GM23338 (cell line): ENCODE measurements at regions not wholly inside any gene's neighbourhood (a gene's known extent, or its start where the extent isn't known, plus 50 kb on each side); places are given as distances from the start of the nearest gene placed in this dataset.

Source experiments
- EZH2phosphoT487 ChIP-seq: fragments of 200-600 bp; sonication (generic); IDR thresholded peaks from one replicate; pipeline ENCODE4 v1.8.1; 2018; ENCODE audit warnings: antibody characterized with exemption; ENCODE audit not compliant: unreplicated experiment
- NANOG ChIP-seq: IDR thresholded peaks from 2 replicates; pipeline ENCODE4 v1.6.1; 2016; ENCODE audit warnings: antibody characterized with exemption, borderline replicate concordance
- ZNF114 ChIP-seq: fragments of 250-450 bp; sonication (Bioruptor Pico); IDR thresholded peaks from 2 replicates; pipeline ENCODE4 v1.5.0; 2020; ENCODE audit warnings: mild to moderate bottlenecking, moderate library complexity
- ZNF331 ChIP-seq: fragments of 250-450 bp; sonication (Bioruptor Pico); IDR thresholded peaks from 2 replicates; pipeline ENCODE4 v1.5.0; 2020; ENCODE audit warnings: low read depth, mild to moderate bottlenecking, moderate library complexity
- TF ChIP-seq, protein P1 (sequence below): fragments of 250-450 bp; sonication (Bioruptor Pico); IDR thresholded peaks from 2 replicates; pipeline ENCODE4 v1.5.0; 2020; ENCODE audit warnings: mild to moderate bottlenecking, moderate library complexity
- TF ChIP-seq, protein P2 (sequence below), 2 experiments: fragments of 200-600 bp in 1 of 2; sonication (generic) in 1 of 2; conservative IDR thresholded peaks; 2 replicates each; pipeline versions ENCODE4 v1.5.1 to v1.6.1; 2016 to 2017; ENCODE audit warnings: antibody characterized with exemption in 2 of 2, low read depth in 2 of 2, mild to moderate bottlenecking in 2 of 2, moderate library complexity in 1 of 2
- TF ChIP-seq, protein P3 (sequence below): IDR thresholded peaks from one replicate; pipeline ENCODE4 v1.6.1; 2018; ENCODE audit warnings: antibody characterized with exemption; ENCODE audit not compliant: unreplicated experiment

DNA sequence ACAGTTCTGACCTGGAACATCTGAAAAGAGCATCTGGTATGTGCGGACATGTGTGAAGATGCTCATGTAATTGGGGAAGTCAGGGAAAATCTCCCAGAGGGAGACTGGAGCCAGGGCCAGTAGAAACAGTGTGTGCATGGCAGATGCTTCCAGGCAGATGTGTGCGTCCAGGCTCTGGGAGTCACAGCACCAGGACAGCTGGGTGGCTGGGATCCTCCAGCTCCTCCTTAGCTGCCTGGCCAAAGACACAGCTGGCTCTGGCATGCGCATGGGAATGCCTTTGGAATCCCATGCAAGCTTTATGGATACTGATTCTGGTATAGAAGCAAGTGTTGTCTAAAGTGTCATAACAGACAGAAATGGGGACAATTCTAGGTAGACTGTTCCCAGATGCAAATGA is 369.7 kb downstream of the INSIG2 start (continued):
- TF ChIP-seq, protein P1, sequence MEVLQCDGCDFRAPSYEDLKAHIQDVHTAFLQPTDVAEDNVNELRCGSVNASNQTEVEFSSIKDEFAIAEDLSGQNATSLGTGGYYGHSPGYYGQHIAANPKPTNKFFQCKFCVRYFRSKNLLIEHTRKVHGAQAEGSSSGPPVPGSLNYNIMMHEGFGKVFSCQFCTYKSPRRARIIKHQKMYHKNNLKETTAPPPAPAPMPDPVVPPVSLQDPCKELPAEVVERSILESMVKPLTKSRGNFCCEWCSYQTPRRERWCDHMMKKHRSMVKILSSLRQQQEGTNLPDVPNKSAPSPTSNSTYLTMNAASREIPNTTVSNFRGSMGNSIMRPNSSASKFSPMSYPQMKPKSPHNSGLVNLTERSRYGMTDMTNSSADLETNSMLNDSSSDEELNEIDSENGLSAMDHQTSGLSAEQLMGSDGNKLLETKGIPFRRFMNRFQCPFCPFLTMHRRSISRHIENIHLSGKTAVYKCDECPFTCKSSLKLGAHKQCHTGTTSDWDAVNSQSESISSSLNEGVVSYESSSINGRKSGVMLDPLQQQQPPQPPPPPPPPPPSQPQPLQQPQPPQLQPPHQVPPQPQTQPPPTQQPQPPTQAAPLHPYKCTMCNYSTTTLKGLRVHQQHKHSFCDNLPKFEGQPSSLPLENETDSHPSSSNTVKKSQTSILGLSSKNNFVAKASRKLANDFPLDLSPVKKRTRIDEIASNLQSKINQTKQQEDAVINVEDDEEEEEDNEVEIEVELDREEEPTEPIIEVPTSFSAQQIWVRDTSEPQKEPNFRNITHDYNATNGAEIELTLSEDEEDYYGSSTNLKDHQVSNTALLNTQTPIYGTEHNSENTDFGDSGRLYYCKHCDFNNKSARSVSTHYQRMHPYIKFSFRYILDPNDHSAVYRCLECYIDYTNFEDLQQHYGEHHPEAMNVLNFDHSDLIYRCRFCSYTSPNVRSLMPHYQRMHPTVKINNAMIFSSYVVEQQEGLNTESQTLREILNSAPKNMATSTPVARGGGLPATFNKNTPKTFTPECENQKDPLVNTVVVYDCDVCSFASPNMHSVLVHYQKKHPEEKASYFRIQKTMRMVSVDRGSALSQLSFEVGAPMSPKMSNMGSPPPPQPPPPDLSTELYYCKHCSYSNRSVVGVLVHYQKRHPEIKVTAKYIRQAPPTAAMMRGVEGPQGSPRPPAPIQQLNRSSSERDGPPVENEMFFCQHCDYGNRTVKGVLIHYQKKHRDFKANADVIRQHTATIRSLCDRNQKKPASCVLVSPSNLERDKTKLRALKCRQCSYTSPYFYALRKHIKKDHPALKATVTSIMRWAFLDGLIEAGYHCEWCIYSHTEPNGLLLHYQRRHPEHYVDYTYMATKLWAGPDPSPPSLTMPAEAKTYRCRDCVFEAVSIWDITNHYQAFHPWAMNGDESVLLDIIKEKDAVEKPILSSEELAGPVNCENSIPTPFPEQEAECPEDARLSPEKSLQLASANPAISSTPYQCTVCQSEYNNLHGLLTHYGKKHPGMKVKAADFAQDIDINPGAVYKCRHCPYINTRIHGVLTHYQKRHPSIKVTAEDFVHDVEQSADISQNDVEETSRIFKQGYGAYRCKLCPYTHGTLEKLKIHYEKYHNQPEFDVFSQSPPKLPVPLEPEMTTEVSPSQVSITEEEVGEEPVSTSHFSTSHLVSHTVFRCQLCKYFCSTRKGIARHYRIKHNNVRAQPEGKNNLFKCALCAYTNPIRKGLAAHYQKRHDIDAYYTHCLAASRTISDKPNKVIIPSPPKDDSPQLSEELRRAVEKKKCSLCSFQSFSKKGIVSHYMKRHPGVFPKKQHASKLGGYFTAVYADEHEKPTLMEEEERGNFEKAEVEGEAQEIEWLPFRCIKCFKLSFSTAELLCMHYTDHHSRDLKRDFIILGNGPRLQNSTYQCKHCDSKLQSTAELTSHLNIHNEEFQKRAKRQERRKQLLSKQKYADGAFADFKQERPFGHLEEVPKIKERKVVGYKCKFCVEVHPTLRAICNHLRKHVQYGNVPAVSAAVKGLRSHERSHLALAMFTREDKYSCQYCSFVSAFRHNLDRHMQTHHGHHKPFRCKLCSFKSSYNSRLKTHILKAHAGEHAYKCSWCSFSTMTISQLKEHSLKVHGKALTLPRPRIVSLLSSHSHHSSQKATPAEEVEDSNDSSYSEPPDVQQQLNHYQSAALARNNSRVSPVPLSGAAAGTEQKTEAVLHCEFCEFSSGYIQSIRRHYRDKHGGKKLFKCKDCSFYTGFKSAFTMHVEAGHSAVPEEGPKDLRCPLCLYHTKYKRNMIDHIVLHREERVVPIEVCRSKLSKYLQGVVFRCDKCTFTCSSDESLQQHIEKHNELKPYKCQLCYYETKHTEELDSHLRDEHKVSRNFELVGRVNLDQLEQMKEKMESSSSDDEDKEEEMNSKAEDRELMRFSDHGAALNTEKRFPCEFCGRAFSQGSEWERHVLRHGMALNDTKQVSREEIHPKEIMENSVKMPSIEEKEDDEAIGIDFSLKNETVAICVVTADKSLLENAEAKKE (CRISPR knock-in tag), result no peak
- no peak for TF ChIP-seq ZNF114 (CRISPR knock-in tag)
- TF ChIP-seq, protein P2, sequence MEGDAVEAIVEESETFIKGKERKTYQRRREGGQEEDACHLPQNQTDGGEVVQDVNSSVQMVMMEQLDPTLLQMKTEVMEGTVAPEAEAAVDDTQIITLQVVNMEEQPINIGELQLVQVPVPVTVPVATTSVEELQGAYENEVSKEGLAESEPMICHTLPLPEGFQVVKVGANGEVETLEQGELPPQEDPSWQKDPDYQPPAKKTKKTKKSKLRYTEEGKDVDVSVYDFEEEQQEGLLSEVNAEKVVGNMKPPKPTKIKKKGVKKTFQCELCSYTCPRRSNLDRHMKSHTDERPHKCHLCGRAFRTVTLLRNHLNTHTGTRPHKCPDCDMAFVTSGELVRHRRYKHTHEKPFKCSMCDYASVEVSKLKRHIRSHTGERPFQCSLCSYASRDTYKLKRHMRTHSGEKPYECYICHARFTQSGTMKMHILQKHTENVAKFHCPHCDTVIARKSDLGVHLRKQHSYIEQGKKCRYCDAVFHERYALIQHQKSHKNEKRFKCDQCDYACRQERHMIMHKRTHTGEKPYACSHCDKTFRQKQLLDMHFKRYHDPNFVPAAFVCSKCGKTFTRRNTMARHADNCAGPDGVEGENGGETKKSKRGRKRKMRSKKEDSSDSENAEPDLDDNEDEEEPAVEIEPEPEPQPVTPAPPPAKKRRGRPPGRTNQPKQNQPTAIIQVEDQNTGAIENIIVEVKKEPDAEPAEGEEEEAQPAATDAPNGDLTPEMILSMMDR (conservative IDR thresholded peaks at IDR 0.05; ENCODE audit: low read depth in 2 of 2), result no peak
- TF ChIP-seq, protein P3, sequence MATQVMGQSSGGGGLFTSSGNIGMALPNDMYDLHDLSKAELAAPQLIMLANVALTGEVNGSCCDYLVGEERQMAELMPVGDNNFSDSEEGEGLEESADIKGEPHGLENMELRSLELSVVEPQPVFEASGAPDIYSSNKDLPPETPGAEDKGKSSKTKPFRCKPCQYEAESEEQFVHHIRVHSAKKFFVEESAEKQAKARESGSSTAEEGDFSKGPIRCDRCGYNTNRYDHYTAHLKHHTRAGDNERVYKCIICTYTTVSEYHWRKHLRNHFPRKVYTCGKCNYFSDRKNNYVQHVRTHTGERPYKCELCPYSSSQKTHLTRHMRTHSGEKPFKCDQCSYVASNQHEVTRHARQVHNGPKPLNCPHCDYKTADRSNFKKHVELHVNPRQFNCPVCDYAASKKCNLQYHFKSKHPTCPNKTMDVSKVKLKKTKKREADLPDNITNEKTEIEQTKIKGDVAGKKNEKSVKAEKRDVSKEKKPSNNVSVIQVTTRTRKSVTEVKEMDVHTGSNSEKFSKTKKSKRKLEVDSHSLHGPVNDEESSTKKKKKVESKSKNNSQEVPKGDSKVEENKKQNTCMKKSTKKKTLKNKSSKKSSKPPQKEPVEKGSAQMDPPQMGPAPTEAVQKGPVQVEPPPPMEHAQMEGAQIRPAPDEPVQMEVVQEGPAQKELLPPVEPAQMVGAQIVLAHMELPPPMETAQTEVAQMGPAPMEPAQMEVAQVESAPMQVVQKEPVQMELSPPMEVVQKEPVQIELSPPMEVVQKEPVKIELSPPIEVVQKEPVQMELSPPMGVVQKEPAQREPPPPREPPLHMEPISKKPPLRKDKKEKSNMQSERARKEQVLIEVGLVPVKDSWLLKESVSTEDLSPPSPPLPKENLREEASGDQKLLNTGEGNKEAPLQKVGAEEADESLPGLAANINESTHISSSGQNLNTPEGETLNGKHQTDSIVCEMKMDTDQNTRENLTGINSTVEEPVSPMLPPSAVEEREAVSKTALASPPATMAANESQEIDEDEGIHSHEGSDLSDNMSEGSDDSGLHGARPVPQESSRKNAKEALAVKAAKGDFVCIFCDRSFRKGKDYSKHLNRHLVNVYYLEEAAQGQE, result no peak
- no peak for TF ChIP-seq NANOG
- no peak for TF ChIP-seq ZNF331
- no peak for TF ChIP-seq EZH2phosphoT487
